Heart left ventricle (tissue), 13 donors: ENCODE measurements at regions not wholly inside any gene's neighbourhood (a gene's known extent, or its start where the extent isn't known, plus 50 kb on each side); places are given as distances from the start of the nearest gene placed in this dataset.
"Not testable (repeated sequence)": the region's sequence is repeated elsewhere in the genome, so short reads cannot be mapped to it uniquely, and the experiment has no call there.

Experiments used
- POLR2A ChIP-seq, 2 donors: fragments of 450-650 bp; IDR thresholded peaks; one replicate each; pipeline ENCODE4 v1.6.1; 2017; ENCODE audit warnings: antibody characterized with exemption in 2 of 2, mild to moderate bottlenecking in 2 of 2, moderate library complexity in 2 of 2
- TF ChIP-seq, protein P1 (sequence below), 12 donors: fragments of 200-600 bp; sonication (generic) in 4 of 12; IDR thresholded peaks; one replicate each; pipeline versions ENCODE4 v1.5.0 to v1.8.0; 2018 to 2022; ENCODE audit warnings: antibody characterized with exemption in 12 of 12, mild to moderate bottlenecking in 5 of 12
- donor health status: ischemic (EF 13 %, LVEDD 7.1; RV severe dilation, severe dysfunction).
- donor health status: DM: no; HTN: yes; CAD: no.
- donor health status: DM: no; HTN: no; CAD: no.
- donor health status: ischemic (EF 25% LVEDD 6.9; RV normal size, moderate dysfunction).
- donor health status: ischemic (EF 25% LVEDD 5.7; RV mildly dilated, moderate dysfunction).
- donor health status: ischemic (EF 35%, LVEDD 5.7; RV mildly dilated, moderate dysfunction).
- donor health status: nonischemic (EF 11% LVEDD 7.7; RV severe dilation, severe dysfunction).
- donor health status: DM: yes; HTN: yes; CAD: no.
- donor health status: PGD.
- donor health status: ischemic (EF 29% LVEDD 5.4; RV normal size, mild dysfunction).
- donor health status: nonischemic (EF 23%, LVEDD 6.1; RV moderate dilation, normal function).

DNA sequence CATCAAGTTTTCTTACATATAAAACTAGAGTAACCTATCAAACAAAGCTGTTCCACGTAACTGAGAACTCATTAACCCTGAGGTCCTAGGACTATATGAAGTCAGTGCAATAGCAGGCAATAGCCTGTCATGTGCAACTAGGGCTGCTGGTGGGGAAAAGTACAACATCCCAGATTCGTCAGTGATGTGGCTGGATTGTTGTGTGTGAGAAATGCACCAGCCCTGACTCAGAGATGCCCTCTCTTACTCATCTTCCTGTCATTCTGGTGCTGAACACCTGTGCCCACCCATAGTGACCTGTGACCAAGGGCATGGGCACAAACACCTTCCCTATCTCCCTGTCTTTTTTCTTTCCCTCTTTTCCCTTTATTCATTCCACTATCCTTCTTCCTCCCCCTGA is 504.2 kb downstream of the TUBA3C start:
- TF ChIP-seq, protein P1, sequence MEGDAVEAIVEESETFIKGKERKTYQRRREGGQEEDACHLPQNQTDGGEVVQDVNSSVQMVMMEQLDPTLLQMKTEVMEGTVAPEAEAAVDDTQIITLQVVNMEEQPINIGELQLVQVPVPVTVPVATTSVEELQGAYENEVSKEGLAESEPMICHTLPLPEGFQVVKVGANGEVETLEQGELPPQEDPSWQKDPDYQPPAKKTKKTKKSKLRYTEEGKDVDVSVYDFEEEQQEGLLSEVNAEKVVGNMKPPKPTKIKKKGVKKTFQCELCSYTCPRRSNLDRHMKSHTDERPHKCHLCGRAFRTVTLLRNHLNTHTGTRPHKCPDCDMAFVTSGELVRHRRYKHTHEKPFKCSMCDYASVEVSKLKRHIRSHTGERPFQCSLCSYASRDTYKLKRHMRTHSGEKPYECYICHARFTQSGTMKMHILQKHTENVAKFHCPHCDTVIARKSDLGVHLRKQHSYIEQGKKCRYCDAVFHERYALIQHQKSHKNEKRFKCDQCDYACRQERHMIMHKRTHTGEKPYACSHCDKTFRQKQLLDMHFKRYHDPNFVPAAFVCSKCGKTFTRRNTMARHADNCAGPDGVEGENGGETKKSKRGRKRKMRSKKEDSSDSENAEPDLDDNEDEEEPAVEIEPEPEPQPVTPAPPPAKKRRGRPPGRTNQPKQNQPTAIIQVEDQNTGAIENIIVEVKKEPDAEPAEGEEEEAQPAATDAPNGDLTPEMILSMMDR (IDR thresholded peaks at IDR 0.05): not testable (repeated sequence)
- TF ChIP-seq POLR2A (IDR thresholded peaks at IDR 0.05): not testable (repeated sequence)
